NCI-H460 (cell line): ENCODE measurements at regions not wholly inside any gene's neighbourhood (a gene's known extent, or its start where the extent isn't known, plus 50 kb on each side); places are given as distances from the start of the nearest gene placed in this dataset.
"Not testable (repeated sequence)": the region's sequence is repeated elsewhere in the genome, so short reads cannot be mapped to it uniquely, and the experiment has no call there.

Experiments used
- DNase-seq: peaks from one replicate; pipeline ENCODE4 v3.0.0-alpha.2; 2016; ENCODE audit warnings: low read depth; ENCODE audit errors: extremely low read depth

DNA sequence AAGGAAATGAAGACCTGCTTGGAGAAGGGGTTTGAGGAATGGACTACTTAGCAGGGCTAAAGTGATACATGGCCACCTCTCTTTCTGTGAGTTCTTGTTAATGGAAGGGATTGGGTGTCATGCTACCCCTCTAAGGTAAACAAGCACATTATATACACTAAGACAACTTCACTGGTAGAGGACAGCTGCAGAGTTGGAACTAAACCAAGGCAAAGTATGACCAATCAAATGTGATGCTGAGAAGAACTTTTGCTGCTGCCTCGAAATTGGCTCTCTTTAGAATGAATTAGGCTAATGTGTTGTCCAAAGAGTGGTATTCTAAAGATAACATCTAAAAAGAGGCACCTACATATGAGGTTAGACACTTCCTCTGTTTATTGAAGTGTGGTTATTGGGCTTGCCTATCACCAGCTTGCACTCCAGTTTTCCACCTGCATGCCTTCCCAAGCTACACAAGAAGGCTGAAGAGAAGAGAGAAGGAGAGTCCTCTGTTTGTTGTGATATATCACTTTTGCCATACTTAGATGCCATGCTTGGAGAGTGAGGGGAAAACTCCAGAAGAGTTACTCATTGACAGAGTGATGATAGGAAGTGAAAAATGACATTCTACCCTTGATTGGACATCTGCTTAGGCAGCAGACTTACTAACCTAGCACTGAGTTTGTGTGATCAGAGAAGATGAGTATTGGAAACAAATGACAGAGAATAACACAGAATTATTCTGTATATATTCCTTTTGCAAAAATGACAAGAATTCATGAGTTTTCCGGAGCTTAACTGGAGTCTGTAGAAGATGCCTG lies 536.1 kb downstream of the ZNF608 start:
- DNase-seq, result no peak

DNA sequence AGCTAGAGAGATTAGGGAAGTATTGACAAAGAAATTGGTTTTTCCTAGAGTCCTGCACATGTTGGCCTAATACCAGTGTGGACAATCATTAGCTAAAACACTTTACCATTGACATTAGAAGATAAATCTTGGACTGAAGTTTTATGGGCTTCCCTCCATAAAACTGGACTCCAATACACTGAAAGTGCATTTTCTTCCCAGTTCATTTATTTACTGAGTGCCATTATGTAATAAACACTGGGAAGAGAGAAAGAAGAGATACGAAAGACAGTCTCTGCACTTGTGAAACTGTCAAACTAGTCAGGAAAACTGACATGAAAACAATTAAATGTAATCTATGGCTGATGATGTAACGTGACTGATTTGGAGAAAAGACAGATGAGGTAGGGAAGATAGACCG lies 539.3 kb downstream of the ZNF608 start:
- DNase-seq, result no peak

DNA sequence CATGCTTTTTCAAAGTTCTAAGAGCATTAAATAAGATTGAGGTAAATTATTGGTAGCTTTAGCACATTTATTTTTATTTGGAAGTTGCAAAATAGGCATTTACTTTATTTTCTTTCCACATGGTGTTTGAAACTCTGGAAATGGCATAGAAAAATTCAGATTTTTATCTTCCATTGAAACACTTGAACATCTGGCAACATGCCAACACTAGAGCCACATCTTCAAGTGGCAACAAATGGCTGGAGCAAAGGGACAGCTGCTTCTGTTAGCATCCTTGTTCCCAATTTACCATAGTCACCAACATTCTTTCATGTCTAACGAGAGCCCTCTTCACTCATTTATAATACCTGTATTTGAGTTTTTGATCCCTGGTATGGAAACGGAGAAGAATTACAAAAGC lies 539.9 kb downstream of the ZNF608 start:
- no peak for DNase-seq

DNA sequence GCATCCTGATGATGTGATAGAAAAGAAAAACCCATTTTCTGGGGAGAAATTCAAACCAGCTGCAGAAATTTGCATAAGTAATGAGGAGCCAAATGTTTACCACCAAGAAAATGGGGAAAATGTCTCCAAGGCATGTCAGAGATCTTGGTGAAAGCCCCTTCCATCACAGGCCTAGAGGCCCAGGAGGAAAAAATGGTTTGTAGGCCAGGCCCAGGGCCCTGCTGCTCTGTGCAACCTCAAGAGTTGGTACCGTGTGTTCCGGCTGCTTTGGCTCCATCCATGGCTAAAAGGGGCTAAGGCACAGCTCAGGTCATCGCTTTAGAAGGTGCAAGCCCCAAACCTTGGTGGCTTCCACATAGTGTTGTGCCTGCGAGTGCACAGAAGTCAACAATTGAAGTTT lies 543.1 kb downstream of the ZNF608 start:
- DNase-seq, result no peak

DNA sequence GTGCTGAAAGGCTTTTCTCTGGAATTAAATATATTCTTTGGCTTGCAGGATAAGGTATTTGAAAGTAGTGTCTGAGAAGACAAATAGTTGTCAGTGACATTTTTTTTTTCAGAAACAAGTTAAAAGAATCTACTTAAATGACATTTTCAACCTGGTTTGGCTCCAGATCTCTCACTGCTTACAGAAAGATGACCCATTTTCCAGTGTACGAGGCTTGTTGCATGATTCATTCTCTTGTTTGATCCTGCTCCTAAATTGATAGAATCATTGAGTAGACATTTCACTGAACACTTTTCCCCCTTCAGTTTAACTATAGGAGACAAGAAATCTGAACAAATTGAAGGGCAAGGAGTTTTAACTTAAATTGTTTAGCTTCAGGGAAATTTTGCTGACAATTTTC lies 546.1 kb downstream of the ZNF608 start:
- no peak for DNase-seq

DNA sequence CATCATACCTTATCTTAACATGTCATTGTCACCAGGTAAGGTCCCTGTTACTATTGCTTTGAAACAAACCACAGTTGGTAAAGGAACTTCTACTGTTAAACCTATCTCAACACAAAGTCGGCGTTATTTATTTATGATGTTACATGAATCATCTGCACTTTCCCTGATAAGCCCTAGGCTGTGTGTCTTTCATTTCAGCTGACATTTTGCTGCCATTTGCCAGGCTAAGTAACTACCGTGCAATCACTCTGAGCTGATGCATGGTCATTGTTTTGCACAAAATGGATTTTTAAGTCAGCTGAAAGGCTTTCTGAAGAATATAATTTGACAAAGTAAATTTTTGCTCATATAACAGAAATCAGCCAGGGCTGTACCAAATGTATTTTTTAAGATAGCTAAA lies 546.5 kb downstream of the ZNF608 start:
- peak; percentile 26 for DNase-seq

DNA sequence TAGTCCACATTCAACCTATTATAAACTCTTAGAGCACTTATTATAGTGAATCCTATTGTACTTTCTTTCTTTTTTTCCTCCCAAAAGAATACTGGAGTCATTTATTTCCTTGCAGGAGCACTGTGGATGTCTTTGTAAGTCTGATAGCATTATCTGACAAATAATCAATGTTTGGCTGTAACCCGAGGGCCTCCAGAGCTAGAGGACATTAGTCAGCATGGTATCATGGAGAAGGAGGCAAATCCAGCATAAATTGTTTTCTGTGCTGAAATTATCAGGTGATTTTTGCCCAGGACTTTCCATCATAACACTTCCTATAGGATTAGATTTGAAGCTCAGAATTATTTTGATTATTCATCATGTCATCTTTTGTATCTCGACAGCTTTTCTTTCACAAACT lies 551.0 kb downstream of the ZNF608 start:
- no peak for DNase-seq

DNA sequence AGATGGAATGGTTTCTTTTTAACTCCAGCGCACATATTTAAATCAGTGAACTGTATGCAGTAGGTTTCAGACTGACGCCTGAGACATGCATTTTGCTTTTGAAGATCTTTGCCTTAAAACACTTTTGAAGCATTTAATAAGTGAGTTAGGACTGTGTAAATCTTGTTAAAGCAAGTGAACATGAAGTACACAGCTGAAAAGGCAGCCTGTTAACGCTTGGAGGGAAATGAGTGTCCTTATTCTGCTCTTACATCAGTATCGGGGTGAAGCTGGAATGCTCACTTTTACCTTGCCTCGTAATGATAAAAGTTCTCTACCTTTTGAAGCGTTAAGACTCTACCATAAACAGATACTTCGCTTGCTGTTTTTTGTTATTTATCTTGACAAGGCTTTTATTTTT lies 552.2 kb downstream of the ZNF608 start:
- no peak for DNase-seq

DNA sequence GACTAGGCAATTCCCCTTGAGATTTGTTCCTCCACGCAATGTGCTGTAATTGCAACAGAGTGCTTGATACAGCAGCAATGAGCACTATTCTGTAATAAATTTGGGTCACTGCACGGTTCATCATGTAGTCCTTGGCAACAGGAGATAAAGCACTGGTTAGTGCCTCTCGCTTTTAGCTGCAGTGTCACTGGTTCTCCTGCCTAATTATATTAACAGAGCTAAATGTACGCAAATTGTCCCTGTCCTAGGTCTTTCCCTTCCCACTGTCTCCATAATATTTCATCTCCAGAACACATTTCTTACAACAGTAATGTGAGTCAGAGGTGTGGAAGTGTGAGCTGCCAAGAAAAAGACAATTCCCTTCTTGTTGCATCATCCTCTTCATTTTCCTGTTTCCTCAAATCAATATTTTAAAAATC lies 553.1 kb downstream of the ZNF608 start:
- peak; percentile 34 for DNase-seq

DNA sequence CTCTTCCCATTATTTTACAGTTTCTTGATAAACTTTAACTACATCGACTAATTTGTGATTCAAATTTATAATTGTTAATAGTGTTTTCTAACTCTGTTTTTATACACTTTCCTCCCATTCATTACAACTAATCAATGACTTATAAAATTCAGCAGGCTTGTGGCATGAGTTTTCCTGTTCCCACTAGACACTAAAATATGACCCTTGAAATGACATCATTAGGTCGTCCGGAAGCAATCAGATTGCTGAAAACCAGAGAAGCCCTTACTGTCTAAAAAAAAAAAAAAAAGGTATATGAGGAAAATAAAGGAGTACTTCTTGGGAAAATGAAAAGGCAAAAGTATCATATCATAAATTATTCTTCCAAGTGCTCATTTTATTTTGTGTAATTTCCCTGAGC lies 553.7 kb downstream of the ZNF608 start:
- DNase-seq, result no peak

DNA sequence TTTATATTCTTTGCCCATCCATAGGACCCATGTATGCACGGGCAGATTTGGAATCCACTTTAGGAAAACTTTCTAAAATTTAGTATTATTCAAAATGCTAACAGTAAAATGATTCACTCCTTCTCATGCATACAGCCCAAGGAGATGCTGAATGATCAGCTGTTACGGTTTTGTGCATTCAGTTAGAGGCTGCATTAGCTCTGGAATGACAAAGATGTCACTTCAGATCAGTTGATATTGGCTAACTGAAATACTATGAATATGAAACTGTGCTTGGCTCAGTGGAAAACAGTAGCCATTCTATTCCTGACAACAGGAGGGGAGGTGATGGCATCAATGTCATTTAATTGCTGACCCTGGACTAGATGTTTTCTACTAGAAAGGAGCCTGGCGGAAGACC lies 560.7 kb downstream of the ZNF608 start:
- no peak for DNase-seq

DNA sequence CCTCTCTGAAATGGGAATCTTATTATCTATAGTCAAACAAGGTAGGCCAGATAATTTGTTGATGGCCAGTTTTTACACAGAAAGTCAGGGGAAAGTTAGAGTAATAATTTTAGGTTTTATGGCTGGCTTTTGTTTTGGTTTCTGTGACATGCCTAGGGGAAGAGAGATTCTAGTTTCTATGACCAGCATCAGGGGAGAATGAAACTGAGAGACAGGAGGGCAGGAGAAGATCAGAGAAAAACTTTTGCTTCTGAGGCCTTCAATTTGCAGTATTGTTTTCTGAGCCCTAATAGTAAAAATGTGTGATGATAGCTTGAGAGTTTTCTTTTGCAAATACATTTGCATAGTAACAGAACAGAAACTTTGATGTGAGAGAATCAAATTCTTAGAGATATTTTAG lies 564.3 kb downstream of the ZNF608 start:
- no peak for DNase-seq

DNA sequence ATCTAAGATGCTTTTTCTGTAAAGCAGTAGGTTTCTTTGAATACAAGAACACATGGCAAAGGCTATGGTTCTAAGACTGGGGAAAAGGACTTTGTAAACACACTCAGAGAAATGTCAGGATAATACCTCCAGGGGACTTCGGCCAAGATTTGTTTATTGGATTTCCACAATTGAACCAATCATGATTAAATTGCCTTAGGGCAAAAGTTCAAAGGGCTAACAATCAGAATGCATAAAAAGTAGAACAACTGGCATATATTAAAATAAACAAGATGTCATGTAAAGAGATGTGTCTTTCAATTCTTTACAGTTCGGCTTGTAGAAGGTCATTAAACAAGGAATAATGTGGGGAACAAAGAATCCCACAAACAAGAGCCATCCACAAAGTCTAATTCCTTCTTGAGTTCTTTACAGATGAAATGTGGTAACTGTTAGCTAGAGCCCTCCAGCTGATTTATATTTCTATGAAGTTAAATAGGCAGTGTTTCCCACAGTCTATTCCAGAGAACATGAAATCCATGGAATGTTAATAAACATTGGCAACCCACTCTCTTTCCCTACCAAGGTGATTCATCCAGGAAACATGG lies 565.5 kb downstream of the ZNF608 start:
- DNase-seq, result no peak

DNA sequence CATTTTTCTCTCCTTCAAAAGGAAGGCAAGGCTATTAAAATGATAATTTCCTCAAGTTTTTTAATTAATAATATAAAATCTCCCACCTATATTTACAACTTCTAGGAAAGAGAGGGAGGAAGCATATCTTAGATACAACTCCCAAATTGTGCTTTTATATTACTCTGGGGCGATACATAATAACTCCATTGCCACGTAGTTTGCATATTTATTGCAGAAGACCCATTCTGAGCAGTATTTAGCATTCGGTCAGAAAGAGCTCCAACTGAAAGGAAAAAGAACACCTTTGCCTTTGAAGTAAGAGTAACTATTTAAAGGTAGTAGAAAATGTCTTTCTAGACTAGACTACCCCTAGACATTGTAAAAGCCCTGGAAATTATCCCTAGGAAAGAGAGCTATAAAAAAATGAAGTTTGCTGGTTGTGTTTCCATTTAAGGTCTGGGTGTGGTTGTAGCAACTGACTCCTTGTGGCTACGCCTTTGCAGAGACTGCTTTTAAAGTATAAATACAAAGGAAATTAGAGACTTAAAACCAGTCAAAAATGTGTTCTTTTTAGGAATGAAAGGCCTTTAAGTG lies 566.1 kb downstream of the ZNF608 start:
- no peak for DNase-seq

DNA sequence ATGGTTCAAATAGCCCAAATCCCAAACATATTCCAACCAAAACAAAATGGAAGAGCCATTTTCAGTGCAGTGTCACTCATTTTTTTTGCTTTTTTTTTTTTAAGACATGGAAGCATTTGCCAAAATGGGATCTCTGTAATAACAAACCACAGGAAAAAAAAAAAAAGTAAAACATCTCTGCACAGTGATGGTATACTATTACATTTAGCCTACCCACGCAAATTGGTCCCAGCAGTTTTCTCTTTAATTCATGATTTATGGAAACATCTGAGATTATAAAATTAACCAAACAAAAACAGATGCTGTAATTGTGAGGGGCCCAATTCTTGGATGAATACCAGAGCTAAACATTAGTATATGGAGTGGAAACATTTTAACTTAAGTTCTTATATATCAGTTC lies 566.6 kb downstream of the ZNF608 start:
- no peak for DNase-seq

DNA sequence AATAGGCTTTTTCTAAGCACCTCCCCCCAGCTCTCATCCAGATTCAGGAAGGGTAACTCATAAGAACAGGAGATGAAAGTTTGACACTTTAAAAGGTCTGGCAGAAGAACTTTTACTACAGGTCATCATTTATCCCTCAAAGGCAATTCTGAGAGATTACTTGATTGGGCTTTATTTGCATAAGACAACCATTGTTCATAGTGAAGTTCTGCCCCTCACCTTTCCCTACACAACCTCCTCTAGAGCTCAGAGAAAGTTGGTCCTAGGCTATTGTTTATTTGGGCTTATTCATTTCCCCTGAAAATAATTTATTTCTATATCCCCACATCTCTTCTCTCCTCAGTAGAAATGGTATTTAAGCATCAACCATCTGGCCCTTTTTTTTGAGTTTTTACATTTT lies 568.4 kb downstream of the ZNF608 start:
- no peak for DNase-seq

DNA sequence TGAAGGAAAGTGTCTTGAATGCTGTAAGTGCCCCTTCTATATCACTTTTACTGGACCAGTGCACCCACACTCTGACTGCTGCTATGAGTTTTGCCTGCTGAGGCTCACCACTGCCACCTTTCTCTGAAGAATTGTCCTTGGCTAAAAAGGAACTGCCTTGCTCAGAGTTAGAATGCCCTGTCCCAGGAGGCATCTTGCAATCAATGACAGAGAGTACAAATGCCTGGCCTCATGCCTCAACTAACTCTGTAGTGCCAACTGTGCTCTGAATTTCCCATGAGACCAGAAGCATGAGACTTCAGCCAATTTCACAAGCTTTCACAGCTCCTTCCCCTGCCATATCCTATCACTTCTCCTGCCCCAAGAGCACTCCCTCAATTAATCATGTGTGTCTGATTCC lies 569.7 kb downstream of the ZNF608 start:
- DNase-seq, result no peak

DNA sequence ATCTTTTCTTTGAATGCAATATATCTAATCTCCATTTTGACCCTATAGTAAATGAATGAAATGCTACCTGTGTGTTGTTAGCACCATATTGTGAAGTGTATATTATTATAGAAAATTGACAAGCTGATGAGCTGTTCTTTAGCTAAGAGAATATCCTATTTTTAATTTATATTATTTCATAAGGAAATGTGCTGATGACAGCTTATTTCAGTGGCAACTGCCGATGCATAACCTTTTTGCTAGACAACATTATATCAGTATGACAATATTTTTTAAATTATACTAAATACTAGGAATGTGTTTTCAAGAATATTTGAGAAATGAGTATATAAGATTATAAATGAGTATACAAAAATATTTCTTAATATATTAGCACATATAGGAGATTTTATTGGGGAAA lies 573.1 kb downstream of the ZNF608 start:
- DNase-seq, result no peak

DNA sequence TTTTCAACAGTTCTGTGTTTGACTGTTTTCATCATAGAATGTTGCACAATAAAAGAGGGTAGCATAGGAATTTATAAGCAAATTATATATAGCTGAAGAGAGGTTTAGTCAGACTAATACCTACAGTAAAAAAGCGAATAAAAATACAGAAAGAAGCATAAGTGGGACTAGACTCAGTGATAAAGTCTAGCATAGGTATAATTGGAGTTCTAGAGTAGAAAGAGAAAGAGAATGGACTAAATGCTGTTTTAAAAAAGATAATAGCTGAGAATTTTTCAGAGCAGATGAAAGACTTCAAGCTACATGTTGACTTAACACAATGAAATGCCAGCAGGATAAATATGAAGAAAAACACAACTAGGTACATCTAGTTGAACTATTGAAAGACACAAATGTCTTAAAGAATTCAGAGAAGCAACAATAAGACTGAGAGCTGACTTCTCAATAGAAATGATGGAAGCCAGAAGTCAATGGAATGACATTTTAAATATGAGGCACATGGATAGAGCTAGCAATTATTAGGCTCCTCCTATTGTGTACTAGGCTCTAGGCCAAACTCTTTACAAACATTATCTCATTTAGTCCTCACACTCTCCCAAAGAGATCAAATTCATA lies 573.9 kb downstream of the ZNF608 start:
- DNase-seq, result no peak

DNA sequence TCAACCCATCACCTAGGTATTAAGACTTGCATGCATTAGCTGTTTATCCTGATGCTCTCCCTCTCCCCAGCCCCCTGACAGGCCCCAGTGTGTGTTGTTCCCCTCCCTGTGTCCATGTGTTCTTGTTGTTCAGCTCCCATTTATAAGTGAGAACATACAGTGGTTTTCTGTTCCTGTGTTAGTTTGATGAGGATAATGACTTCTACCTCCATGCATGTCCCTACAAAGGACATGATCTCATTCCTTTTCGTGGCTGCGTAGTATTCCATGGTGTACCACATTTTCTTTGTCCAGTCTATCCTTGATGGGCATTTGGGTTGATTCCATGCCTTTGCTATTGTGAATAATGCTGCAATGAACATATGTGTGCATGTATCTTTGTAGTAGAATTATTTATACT lies 578.3 kb downstream of the ZNF608 start:
- not testable (repeated sequence) for DNase-seq

DNA sequence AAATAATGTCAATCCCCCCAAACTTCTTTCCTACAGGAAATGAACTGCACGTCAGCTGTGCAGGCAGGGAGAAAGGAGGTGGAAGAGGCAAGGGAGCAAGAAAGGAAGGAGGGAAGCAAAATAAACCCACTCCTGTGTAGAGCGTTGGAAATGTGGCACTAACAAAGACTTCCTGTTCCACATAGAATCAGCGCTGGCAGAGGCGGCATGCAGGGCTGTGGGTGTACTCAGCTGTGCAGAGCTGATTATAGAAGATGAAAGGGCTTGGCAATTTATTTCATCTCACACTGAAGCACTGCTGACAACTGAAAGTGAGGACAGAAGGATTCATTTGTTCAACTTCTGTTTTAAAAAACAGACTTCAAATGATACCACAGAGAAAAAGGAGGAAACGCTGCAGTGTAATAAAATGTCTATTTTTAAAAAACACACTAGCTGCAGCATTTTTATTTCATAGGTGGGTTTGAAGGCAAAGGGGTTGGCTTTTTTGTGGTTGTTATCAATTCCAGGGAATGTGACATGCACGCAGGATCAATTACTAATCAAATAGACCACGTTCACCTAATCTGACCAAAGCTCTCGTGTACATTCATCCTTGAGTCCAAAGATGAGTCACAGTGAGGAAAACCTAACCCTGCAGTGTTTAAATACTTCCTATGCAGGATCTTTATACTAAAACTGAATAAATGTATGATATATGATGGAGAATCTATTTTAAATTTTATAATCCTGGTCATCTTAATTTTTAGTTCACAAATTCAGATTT lies 583.5 kb downstream of the ZNF608 start:
- no peak for DNase-seq
